ENCODE measurements at regions not wholly inside any gene's neighbourhood (a gene's known extent, or its start where the extent isn't known, plus 50 kb on each side); places are given as distances from the start of the nearest gene placed in this dataset.

DNA sequence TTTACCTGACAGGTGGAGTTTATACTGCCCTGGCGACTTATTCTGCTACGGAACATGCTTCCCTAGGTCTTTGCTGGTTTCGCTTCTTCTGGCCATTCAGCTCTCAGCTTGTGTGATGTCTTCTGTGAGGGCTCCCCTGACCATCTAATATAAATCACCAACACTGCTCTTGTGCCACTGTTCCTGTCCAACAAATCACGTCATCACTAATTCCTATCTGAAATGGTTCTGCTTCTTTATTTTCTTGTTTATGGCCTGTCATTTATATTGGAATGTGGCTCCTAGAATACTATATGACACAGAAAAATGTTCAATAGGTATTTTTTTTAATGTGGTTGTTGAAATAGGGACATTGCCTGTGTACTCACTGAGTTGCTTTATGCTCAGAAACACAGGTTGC lies 171.5 kb downstream of the CD8B2 start:
- no peak for DNase-seq (ENCODE audit: low spot score)
- Mint-ChIP-seq H3K36me3 (ENCODE audit: low read depth, unreplicated experiment) (peaks cover 12% of the 10 kb centered on the region), H3K27me3 (ENCODE audit: unreplicated experiment) (peaks cover 3% of the 10 kb centered on the region), H3K9me3 (ENCODE audit: unreplicated experiment) (peaks cover 7% of the 10 kb centered on the region), H3K4me1 (ENCODE audit: unreplicated experiment) (no peaks in the 10 kb centered on the region), H3K4me3 (ENCODE audit: unreplicated experiment) (no peak overlapping the region), H3K27ac (ENCODE audit: unreplicated experiment) (no peak overlapping the region)
- TF ChIP-seq, protein P1, sequence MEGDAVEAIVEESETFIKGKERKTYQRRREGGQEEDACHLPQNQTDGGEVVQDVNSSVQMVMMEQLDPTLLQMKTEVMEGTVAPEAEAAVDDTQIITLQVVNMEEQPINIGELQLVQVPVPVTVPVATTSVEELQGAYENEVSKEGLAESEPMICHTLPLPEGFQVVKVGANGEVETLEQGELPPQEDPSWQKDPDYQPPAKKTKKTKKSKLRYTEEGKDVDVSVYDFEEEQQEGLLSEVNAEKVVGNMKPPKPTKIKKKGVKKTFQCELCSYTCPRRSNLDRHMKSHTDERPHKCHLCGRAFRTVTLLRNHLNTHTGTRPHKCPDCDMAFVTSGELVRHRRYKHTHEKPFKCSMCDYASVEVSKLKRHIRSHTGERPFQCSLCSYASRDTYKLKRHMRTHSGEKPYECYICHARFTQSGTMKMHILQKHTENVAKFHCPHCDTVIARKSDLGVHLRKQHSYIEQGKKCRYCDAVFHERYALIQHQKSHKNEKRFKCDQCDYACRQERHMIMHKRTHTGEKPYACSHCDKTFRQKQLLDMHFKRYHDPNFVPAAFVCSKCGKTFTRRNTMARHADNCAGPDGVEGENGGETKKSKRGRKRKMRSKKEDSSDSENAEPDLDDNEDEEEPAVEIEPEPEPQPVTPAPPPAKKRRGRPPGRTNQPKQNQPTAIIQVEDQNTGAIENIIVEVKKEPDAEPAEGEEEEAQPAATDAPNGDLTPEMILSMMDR (IDR thresholded peaks at IDR 0.05; ENCODE audit: unreplicated experiment) = no peak

DNA sequence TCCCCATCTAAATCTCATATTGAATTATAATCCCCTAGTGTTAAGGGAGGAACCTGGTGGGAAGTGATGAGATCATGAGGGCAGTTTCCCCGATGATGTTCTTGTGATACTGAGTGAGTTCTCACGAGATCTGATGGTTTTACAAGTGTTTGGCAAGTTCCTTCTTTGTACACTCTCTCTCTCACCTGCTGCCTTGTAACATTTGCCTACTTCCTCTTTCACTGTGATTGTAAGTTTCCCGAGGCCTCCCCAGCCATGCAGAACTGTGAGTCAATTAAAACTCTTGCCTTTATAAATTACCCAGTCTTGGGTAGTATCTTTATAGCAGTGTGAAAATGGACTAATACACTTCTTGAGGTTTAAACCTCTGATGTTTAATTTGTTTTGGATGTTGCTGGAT lies 177.5 kb downstream of the CD8B2 start:
- Mint-ChIP-seq H3K4me3 (ENCODE audit: unreplicated experiment) (no peak overlapping the region), H3K27me3 (ENCODE audit: unreplicated experiment) (peaks cover 3% of the 10 kb centered on the region), H3K27ac (ENCODE audit: unreplicated experiment) (no peak overlapping the region), H3K9me3 (ENCODE audit: unreplicated experiment) (peaks cover 7% of the 10 kb centered on the region), H3K36me3 (ENCODE audit: low read depth, unreplicated experiment) (peaks cover 4% of the 10 kb centered on the region), H3K4me1 (ENCODE audit: unreplicated experiment) (no peaks in the 10 kb centered on the region)
- DNase-seq (ENCODE audit: low spot score) = no peak
- TF ChIP-seq, protein P1 (IDR thresholded peaks at IDR 0.05; ENCODE audit: unreplicated experiment) = no peak

DNA sequence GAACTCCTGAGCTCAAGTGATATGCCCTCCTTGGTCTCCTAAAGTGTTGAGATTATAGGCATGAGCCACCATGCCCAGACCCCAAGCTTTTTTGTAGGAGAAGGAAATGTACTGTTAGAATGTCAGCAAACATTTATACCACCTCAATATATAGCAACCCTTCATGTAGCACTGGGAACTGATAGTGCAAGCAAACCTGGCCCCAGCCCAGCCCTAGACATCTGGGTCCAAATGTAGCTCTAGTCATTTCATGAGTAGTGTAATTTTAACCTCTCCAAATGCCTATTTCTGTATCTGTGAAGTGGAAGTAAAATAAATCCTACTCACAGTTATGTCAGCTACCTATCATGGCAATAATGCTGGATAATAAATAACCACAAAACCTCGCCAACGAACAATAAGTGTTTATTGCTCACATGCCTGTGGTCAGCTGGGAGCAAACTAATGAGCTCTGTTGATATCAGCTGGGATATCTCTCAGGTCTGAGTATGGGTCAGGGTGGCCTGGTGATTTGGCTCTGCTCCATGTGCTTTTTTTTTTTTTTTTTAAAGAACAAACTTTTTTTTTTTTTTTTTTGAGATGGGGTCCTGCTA lies 180.4 kb downstream of the CD8B2 start:
- Mint-ChIP-seq H3K36me3 (ENCODE audit: low read depth, unreplicated experiment) (peaks cover 14% of the 10 kb centered on the region), H3K4me1 (ENCODE audit: unreplicated experiment) (no peaks in the 10 kb centered on the region), H3K4me3 (ENCODE audit: unreplicated experiment) (no peak overlapping the region), H3K27me3 (ENCODE audit: unreplicated experiment) (peaks cover 1% of the 10 kb centered on the region), H3K9me3 (ENCODE audit: unreplicated experiment) (peaks cover 15% of the 10 kb centered on the region), H3K27ac (ENCODE audit: unreplicated experiment) (no peak overlapping the region)
- DNase-seq (ENCODE audit: low spot score) = no peak
- TF ChIP-seq, protein P1 (IDR thresholded peaks at IDR 0.05; ENCODE audit: unreplicated experiment) = no peak

DNA sequence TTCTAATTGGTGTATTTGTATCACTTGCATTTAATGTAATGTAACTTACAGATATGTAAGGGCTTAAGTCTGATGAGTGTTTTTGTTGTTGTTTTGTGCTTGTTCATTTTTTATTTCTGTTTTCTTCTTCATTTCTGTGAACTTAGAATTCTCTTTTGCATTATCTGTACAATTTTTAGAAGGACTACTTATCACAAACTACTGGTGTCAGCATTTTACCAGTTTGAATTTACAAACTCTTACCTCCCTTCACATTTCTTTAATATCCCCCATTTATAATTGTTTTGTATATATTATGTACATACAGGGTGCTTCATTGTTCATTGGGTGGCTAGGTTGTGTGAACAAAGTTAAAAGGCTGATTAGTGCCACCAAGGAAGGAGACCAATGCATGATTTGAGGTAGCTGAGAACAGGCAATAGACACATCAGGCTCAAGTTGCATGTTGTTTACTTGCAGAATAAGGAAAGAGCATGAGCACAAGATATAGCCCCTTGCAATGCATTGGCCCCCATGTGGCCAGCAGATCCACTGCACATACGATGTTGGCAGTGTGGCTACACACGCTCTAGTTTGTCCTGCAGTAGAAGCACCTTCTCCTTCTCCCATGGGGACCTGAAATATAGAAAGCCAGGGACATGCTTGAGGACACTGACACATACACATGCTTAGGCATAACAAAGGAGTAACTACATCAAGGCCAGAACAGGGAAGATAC lies 198.2 kb downstream of the CD8B2 start:
- Mint-ChIP-seq H3K9me3 (ENCODE audit: unreplicated experiment) (no peaks in the 10 kb centered on the region), H3K27ac (ENCODE audit: unreplicated experiment) (no peak overlapping the region), H3K36me3 (ENCODE audit: low read depth, unreplicated experiment) (no peaks in the 10 kb centered on the region), H3K4me3 (ENCODE audit: unreplicated experiment) (no peak overlapping the region), H3K4me1 (ENCODE audit: unreplicated experiment) (no peaks in the 10 kb centered on the region), H3K27me3 (ENCODE audit: unreplicated experiment) (no peaks in the 10 kb centered on the region)
- DNase-seq (ENCODE audit: low spot score) = no peak
- TF ChIP-seq, protein P1 (IDR thresholded peaks at IDR 0.05; ENCODE audit: unreplicated experiment) = no peak

DNA sequence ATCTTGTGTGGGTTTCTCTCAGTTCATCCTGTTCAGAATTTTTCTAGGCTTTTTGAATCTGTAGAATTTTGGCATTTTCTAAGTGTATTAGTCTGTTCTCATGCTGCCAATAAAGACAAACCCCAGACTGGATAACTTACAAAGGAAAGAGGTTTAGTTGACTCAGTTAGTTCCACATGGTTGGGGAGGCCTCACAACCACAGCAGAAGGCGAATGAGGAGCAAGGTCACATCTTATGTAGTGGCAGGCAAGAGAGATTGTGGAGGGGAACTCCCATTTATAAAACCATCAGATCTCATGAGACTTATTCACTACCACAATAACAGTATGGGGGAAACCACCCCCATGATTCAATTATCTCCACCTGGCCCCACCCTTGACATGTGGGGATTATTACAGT lies 199.2 kb downstream of the ST6GAL2 start:
- DNase-seq (ENCODE audit: low spot score) = no peak
- Mint-ChIP-seq H3K4me3 (ENCODE audit: unreplicated experiment) (no peak overlapping the region), H3K36me3 (ENCODE audit: low read depth, unreplicated experiment) (no peaks in the 10 kb centered on the region), H3K9me3 (ENCODE audit: unreplicated experiment) (no peaks in the 10 kb centered on the region), H3K27ac (ENCODE audit: unreplicated experiment) (no peak overlapping the region), H3K27me3 (ENCODE audit: unreplicated experiment) (peaks cover 3% of the 10 kb centered on the region), H3K4me1 (ENCODE audit: unreplicated experiment) (no peaks in the 10 kb centered on the region)
- TF ChIP-seq, protein P1 (IDR thresholded peaks at IDR 0.05; ENCODE audit: unreplicated experiment) = no peak

All from endothelial cell (in vitro differentiated cells).